ENCODE measurements at regions not wholly inside any gene's neighbourhood (a gene's known extent, or its start where the extent isn't known, plus 50 kb on each side); places are given as distances from the start of the nearest gene placed in this dataset.

DNA sequence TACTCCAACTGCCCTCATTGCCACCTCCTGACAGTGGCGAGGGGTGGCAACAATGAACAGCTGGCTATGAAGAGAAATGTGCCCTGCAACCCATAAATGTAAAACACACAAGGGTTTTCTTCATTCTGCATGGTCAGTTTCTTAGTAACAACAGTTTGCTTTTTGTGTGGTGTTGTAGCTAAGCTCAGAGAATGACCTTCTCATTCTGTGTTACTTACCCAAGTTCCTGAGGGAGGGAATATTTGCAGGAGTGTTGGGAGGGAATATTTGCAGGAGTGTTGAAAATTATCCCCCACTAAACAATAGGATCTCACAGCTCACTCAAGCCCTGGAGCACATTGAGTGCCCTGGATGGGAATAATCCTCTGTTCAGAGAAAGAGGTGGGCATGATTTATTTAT, 456.4 kb upstream of the CDH4 start:
- Mint-ChIP-seq H3K27me3 (no peaks in the 10 kb centered on the region), H3K4me1 (no peaks in the 10 kb centered on the region), H3K36me3 (ENCODE audit: low read depth) (no peaks in the 10 kb centered on the region), H3K27ac (no peak overlapping the region), H3K4me3 (no peak overlapping the region), H3K9me3 (peaks cover 4% of the 10 kb centered on the region)
- POLR2A ChIA-PET = no interaction called here
- DNase-seq = no peak
- CTCF ChIA-PET = no interaction called here

DNA sequence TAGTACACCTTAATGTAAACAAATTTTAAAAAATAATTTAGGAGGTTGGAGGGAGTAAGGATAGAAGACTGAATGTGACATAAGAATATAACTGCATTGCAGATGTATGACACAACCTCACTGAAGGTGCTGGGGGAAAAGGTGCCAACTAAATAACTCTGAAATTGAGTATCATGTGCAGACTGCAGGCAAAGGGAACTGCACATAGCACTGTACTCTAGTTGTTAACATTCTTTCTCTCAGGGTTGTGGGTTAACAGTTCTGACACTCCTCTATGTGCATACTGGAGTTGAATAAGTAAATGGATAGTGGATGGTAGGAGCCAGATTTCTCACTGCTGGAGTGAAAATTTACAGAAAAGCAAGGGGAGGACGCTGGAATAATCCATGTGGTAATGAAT, 451.9 kb upstream of the CDH4 start:
- H3K27ac Mint-ChIP-seq = no peak overlapping the region
- DNase-seq = no peak
- no peak overlapping the region for H3K4me3 Mint-ChIP-seq
- CTCF ChIA-PET = no interaction called here
- H3K36me3 Mint-ChIP-seq (ENCODE audit: low read depth) = no peaks in the 10 kb centered on the region
- H3K9me3 Mint-ChIP-seq = peaks cover 4% of the 10 kb centered on the region
- no peaks in the 10 kb centered on the region for H3K4me1 Mint-ChIP-seq
- POLR2A ChIA-PET = no interaction called here
- no peaks in the 10 kb centered on the region for H3K27me3 Mint-ChIP-seq

DNA sequence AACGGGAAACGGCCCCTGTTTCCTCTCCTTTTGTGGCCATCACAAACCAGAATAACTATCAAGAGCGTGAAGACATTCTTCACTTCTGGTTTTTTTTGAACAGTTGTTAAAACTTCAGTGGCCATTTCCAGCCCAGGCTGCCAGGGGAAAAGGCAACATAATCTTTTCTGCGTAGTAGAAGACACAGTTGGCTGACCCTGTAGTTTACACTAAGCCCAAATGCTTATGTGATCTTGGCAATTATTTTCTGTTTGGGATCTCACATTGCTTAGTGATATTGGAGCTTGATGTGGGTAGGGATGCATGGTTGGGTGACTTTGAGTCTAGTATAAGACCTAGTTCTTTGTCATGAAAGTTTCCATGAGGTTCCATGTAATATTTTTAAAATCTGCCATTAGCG, 449.4 kb upstream of the CDH4 start:
- no peaks in the 10 kb centered on the region for H3K4me1 Mint-ChIP-seq
- POLR2A ChIA-PET = no interaction called here
- H3K27me3 Mint-ChIP-seq = no peaks in the 10 kb centered on the region
- H3K27ac Mint-ChIP-seq = no peak overlapping the region
- CTCF ChIA-PET = no interaction called here
- DNase-seq = no peak
- peaks cover 4% of the 10 kb centered on the region for H3K9me3 Mint-ChIP-seq
- H3K36me3 Mint-ChIP-seq (ENCODE audit: low read depth) = no peaks in the 10 kb centered on the region
- no peak overlapping the region for H3K4me3 Mint-ChIP-seq

DNA sequence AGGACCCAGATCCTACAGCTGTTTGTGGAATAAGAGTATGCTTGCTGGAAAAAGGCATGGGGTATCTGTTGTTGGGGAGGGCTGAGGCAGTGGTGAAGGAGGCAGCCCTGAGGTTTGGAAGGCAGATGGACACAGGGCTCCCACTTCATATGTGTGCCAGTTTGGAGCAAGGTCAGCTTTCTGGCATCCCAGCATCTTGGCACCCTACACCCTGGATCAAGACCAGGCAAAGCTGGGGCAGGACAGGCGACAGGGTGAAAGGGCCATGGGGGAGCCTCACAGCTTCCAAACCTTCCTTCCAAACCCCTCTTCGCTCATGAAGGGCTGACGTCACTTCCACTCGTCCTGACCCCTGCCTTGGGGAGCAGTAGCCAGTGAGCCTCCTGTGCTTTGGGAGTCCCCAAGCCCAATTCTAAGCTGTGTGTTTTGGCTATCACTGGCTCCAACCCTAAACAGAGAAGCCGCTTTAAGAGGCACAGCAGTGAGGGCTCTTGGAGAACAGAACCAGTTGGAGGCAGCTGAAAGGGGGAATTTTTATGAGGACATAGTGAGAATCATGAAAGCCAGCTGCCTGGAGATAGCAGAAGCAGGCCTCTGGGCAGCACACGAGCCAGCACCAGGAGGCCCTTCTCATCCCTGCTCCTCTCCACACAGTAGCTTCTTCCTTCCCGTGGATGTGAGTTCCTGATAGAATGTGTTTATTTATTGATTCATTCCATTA, 448.6 kb upstream of the CDH4 start:
- no peak for DNase-seq
- no peaks in the 10 kb centered on the region for H3K4me1 Mint-ChIP-seq
- ChIA-PET CTCF (no interaction called here), POLR2A (no interaction called here)
- no peaks in the 10 kb centered on the region for H3K36me3 Mint-ChIP-seq (ENCODE audit: low read depth)
- no peaks in the 10 kb centered on the region for H3K27me3 Mint-ChIP-seq
- H3K9me3 Mint-ChIP-seq = peaks cover 2% of the 10 kb centered on the region
- no peak overlapping the region for H3K4me3 Mint-ChIP-seq
- no peak overlapping the region for H3K27ac Mint-ChIP-seq

DNA sequence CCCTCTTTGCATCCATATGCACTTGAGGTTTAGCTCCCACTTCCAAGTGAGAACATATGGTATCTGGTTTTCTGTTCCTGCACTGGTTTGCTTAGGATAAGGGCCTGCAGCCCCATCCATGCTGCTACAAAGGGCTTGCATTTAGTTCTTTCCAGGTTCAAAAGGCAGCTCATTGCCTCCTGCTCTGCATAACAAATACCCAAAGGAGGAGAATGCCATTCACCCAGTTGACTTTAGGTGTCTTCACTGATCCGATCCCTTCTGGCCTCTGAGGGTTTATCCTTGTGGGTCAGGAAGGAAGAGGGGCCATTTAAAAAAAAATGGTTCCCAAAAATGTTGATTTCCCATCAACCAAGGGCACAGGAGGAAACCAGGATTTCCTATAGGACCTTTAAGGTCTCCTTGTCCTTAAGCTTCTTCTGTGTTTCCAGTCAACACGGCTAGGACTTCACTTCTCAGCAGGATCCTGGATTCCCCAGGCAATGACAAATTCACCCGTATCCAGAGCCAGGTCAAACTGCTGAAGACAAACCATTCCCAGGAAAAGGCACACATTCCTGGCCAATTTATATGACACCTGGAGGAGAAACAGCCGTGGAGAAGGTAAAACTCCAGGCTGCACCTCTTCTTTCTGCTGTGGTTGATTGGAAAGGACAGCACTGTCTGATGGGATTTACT, 447.7 kb upstream of the CDH4 start:
- H3K9me3 Mint-ChIP-seq = peaks cover 2% of the 10 kb centered on the region
- POLR2A ChIA-PET = no interaction called here

DNA sequence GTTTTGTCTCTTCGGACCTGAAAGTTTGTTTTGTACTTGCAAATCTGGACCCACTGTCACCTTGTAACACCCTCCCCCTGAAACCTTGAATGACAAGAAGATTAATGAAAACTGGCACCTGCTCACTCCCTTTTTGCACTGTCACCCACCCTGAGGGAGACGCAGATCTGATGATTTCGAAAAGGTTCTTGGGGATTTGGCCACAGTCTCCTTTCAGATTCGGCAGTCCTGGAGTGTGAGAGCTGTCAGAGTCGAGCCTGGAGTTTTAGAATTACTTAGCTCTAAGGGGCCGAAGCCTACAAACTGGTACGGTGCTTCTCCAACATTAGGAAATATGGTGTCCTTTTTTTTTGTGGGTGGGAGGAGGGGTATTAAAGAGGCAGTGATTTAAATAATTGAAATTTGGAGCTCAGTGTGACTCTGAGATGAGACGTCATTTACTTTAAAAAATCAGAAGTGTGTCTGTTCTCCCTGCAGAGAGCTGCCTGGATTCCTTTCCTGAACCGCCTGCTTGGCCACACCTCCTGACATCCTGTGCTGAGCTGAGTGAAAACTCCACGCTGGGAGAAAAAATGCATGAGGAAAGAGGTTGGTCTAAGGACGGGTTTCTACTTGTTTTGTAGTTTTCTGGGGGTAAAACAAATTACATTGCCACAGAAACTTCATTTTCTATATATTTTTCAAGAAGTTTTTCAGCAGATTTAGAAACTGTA, 447.0 kb upstream of the CDH4 start:
- no peaks in the 10 kb centered on the region for H3K27me3 Mint-ChIP-seq
- no peak overlapping the region for H3K27ac Mint-ChIP-seq
- H3K36me3 Mint-ChIP-seq (ENCODE audit: low read depth) = no peaks in the 10 kb centered on the region
- H3K4me1 Mint-ChIP-seq = no peaks in the 10 kb centered on the region
- ChIA-PET CTCF (no interaction called here), POLR2A (no interaction called here)
- no peak for DNase-seq
- peaks cover 2% of the 10 kb centered on the region for H3K9me3 Mint-ChIP-seq
- no peak overlapping the region for H3K4me3 Mint-ChIP-seq

More for the DNA sequence above, 447.7 kb upstream of the CDH4 start:
- Mint-ChIP-seq H3K36me3 (ENCODE audit: low read depth) (no peaks in the 10 kb centered on the region), H3K27ac (no peak overlapping the region), H3K4me3 (no peak overlapping the region), H3K4me1 (no peaks in the 10 kb centered on the region), H3K27me3 (no peaks in the 10 kb centered on the region)
- DNase-seq = no peak
- CTCF ChIA-PET = no interaction called here

DNA sequence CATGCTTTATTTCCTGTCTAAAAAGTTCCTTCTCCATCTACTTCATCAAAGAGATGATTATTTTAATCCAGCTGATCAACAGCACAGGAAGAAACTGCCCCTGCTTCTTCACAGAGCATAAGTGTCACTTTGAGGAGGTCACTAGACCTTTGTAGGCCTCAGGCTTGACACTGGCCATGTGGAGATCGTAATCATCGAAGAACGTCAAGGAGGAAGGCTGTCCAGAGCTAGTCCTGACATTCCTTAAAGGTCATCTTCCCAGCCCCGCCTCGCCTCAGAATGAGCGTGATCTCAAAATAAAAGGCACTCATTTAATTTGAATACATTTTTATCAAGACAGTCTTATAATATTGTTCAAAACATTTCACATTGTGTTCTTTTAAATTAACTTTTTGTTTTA, 445.7 kb upstream of the CDH4 start:
- Mint-ChIP-seq H3K4me3 (no peak overlapping the region), H3K9me3 (no peaks in the 10 kb centered on the region), H3K27me3 (no peaks in the 10 kb centered on the region), H3K4me1 (no peaks in the 10 kb centered on the region), H3K27ac (no peak overlapping the region), H3K36me3 (ENCODE audit: low read depth) (no peaks in the 10 kb centered on the region)
- ChIA-PET POLR2A (no interaction called here), CTCF (no interaction called here)
- no peak for DNase-seq

DNA sequence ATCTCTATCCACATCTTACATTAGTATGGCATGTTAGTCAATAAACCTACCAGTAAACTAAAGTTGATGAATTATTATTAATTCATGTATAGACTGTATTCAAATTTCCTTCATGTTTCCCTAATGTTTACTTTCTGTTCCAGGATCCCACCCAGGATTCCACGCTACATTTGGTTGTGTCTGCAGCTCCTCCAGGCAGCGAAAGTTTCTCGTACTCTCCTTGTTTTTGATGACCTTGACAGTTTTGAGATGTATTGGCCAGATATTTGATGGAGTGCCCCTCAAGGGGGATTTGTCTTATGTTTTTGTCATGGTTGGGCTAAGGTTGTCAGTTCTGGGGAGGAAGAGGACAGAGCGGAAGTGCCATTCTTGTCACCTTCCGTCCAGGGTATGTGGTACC, 445.2 kb upstream of the CDH4 start:
- CTCF ChIA-PET = no interaction called here
- POLR2A ChIA-PET = no interaction called here
- Mint-ChIP-seq H3K9me3 (no peaks in the 10 kb centered on the region), H3K27ac (no peak overlapping the region), H3K27me3 (no peaks in the 10 kb centered on the region), H3K4me1 (no peaks in the 10 kb centered on the region), H3K36me3 (ENCODE audit: low read depth) (no peaks in the 10 kb centered on the region), H3K4me3 (no peak overlapping the region)
- DNase-seq = no peak

DNA sequence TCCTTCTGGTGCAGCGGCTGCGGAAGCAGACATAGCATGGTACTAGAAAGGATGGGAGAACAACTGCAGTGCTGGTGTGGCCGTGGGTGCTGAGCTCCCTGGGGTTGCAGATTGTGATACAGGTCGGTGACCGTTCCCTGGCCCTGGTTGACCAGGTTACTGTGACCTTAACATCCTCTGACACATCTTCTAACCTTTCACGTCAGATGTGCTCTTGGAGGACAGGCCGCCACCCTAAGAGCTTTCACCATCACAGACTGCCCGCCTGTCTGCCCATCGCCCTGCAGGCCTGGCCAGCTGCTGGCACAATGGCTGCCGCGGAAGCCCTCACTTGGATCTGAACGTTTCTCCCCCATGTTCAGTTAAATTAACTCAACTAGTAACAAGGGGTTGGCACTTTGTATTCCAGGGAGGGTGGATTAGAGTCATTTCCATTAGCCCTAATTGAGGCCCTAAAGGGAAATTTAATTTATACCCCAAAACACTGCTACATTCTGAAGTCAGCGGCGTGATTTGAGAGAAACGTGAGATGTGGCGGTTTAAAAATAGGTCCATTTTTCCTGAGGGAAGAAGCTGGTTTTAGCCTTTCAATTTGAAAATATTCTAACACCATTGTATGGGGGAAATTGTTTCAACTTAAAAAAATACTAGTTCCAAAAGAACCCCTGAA, 443.9 kb upstream of the CDH4 start:
- no peaks in the 10 kb centered on the region for H3K4me1 Mint-ChIP-seq
- ChIA-PET CTCF (no interaction called here), POLR2A (no interaction called here)
- no peak overlapping the region for H3K4me3 Mint-ChIP-seq
- H3K27ac Mint-ChIP-seq = no peak overlapping the region
- H3K36me3 Mint-ChIP-seq (ENCODE audit: low read depth) = no peaks in the 10 kb centered on the region
- no peaks in the 10 kb centered on the region for H3K9me3 Mint-ChIP-seq
- H3K27me3 Mint-ChIP-seq = no peaks in the 10 kb centered on the region
- no peak for DNase-seq

DNA sequence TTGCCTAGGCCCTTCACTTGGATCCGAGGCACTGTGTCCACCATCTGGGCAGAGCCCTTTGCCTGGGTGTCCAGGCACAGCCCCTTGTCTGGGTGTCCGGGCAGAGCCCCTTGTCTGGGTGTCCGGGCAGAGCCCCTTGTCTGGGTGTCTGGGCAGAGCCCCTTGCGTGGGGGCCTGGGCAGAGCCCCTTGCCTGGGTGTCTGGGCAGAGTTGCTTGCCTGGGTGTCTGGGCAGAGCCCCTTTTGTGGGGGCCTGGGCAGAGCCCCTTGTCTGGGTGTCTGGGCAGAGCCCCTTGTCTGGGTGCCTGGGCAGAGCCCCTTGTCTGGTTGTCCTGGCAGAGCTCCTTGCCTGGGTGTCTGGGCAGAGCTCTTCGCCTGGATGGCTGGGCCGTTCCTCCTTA, 443.4 kb upstream of the CDH4 start:
- no peaks in the 10 kb centered on the region for H3K27me3 Mint-ChIP-seq
- ChIA-PET POLR2A (no interaction called here), CTCF (no interaction called here)
- H3K36me3 Mint-ChIP-seq (ENCODE audit: low read depth) = no peaks in the 10 kb centered on the region
- H3K4me1 Mint-ChIP-seq = no peaks in the 10 kb centered on the region
- no peaks in the 10 kb centered on the region for H3K9me3 Mint-ChIP-seq
- H3K27ac Mint-ChIP-seq = no peak overlapping the region
- H3K4me3 Mint-ChIP-seq = no peak overlapping the region
- no peak for DNase-seq

DNA sequence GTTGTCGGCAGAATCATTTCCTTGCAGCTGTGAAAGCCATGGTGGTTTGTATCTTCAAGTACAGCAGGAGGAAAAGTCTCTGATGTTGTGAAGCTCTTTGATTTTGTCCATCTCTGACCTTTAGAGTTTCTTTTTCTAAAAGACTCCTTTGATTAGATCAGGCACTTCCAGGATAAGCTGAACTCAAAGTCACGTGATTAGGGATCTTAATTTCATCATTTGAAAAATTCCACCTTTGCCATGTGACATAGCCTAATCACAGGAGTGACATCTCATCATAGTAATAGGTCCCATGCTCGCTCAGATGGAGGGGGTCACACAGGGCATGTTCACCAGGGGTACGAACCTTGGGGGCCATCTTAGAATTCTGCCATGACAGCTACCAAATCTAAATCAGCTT, 441.5 kb upstream of the CDH4 start:
- DNase-seq = no peak
- H3K4me3 Mint-ChIP-seq = no peak overlapping the region
- H3K27ac Mint-ChIP-seq = no peak overlapping the region
- H3K4me1 Mint-ChIP-seq = no peaks in the 10 kb centered on the region
- ChIA-PET CTCF (no interaction called here), POLR2A (no interaction called here)
- H3K9me3 Mint-ChIP-seq = no peaks in the 10 kb centered on the region
- H3K27me3 Mint-ChIP-seq = no peaks in the 10 kb centered on the region
- H3K36me3 Mint-ChIP-seq (ENCODE audit: low read depth) = no peaks in the 10 kb centered on the region

DNA sequence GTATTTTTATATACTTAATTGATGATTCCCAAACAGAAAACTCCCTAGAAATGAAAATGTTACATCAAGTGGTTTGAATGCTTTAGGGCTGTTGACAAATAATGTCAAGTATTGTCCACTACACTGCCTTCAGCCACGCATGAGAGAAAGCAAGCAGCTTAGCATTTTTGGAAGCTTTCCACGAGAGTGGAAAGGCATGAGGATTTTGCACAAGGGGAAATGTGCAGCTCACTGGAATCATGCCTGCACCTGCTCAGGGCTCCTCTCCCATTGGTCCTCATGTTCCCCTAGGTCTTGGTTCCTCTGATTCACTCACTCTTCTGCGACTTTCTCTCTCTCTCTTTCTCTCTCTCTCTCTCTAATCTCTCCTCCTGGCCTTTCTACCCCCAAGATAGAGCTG, 439.5 kb upstream of the CDH4 start:
- no peaks in the 10 kb centered on the region for H3K27me3 Mint-ChIP-seq

DNA sequence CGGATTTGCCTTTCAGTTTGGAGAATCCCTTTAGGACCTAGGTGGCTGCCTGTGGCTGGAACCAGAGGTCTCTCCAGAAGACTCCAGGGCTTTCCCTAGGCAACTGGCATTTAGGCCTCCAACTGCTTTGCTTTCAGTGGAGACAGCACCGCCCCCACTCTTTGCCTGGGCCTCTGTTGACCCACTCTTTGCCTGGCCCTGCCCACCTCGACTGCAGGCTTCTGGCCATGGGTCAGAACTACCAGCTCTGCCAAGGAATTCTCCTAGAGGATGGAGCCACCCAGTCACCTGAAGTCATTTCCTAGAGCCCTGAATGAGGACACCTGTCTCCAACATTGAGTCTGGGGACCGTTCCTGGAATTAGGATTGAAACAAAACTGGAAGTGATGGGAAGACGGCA, 439.0 kb upstream of the CDH4 start:
- no peak overlapping the region for H3K27ac Mint-ChIP-seq
- no peaks in the 10 kb centered on the region for H3K4me1 Mint-ChIP-seq
- POLR2A ChIA-PET = no interaction called here
- CTCF ChIA-PET = no interaction called here
- H3K36me3 Mint-ChIP-seq (ENCODE audit: low read depth) = no peaks in the 10 kb centered on the region
- peaks cover 7% of the 10 kb centered on the region for H3K9me3 Mint-ChIP-seq
- no peak overlapping the region for H3K4me3 Mint-ChIP-seq
- DNase-seq = no peak
- H3K27me3 Mint-ChIP-seq = no peaks in the 10 kb centered on the region

More for the DNA sequence above, 439.5 kb upstream of the CDH4 start:
- POLR2A ChIA-PET = no interaction called here
- H3K4me1 Mint-ChIP-seq = no peaks in the 10 kb centered on the region
- CTCF ChIA-PET = no interaction called here
- peaks cover 7% of the 10 kb centered on the region for H3K9me3 Mint-ChIP-seq
- H3K4me3 Mint-ChIP-seq = no peak overlapping the region
- no peak overlapping the region for H3K27ac Mint-ChIP-seq
- H3K36me3 Mint-ChIP-seq (ENCODE audit: low read depth) = no peaks in the 10 kb centered on the region
- DNase-seq = no peak

All from activated CD4-positive, alpha-beta T cell treated with anti-CD3 and anti-CD28 coated beads, Interleukin-2, amount 10 ng/mL, durations not matched to agents 7 days and 5 days (primary cell).